NCI-H146 (cell line): ENCODE measurements at regions not wholly inside any gene's neighbourhood (a gene's known extent, or its start where the extent isn't known, plus 50 kb on each side); places are given as distances from the start of the nearest gene placed in this dataset.

Experiments
- DNase-seq: peaks from one replicate; lab custom pipeline; 2025; lab: John Stamatoyannopoulos, UW

DNA sequence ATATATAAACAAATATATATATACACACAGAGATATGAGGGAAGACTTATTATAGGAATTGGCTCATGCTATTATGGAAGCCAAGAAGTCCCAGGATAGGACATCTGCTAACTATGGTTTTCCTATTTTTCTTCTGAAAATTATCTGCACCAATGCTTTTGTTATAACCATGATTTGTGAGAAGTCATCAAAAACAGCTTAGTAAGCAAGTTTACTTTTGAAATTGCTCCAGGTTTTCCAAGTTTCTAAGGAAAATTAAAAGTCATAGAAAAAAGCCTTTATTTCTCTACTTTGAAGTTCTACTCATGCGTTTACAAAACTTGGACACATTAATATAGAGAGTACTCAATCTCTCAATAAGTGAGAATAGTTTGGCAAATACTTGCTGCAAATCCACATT lies 213.1 kb downstream of the TRAM1L1 start:
- DNase-seq, result no peak

DNA sequence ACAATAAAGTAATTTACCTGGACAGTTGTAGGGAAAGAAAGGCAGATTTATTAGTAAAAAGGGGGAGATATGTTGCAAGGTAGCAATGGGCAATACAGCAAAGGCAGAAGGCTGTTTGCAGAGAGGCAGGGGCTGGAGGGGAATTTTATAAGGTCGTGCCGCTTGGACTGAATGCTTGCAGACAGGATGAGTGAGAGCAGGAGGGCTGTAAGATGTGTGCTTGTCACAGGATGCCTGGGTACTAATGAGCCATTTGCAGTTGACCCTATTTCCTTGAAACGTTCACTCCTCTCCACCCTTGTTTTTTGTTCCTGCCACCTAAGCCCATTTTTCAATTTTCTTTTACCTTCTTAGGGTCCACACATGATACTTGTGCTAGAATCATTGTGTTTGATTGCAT lies 214.7 kb downstream of the TRAM1L1 start:
- DNase-seq, result no peak

DNA sequence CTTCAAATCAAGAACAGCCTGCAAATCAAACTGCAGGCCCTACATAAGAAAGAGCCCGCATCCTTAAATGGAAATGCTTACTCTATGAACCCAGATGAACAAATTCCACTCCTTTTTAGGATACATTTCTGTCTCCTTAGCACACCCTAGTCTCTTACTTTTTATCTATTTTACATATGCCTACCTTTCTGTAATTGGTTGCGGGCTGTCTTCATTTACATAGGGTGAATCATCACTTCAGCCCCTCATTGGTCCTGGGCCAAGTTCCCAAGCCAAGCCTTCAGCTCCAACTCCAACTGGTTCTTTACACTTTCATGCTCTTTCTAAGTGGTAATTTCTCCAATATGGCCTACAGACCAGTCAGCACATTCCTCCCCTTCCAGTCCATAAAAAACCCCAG lies 219.3 kb downstream of the TRAM1L1 start:
- no peak for DNase-seq

DNA sequence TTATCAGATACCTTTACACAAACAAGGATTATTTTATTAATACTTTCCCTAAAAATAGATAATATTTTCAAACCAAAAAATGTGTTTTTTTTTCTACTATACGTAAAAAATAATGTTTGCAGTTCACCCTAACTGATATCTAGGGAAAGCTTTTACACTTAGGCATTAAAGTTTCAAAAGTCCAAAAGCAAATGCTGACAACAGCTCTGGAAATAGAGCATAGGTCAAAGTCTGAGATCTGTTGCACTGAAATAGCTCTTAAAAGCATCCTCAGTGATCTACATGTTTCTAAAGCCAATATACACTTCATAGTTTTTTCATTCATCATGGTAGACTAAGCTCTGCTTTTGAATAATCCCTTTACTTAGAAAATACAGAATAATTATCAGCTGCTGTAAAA lies 222.8 kb downstream of the TRAM1L1 start:
- DNase-seq, result no peak

DNA sequence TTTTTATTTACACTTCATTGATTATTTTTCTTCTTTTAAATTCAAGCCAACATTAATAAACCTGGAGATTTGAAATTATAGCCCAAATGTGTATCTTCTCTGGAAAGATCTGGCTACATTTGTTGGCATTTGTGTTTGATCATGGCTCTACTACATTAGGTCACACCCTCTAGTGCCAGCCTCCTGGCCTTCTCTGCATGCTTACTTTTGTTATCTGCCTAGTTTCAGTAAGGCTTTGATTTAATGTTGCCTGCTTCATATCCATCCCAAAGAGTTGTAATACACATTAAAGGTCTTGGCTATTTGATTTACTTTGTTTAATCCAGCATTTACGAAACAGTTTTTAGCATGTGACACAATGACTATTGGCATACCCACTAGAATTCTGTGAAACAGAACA lies 224.5 kb downstream of the TRAM1L1 start:
- no peak for DNase-seq

DNA sequence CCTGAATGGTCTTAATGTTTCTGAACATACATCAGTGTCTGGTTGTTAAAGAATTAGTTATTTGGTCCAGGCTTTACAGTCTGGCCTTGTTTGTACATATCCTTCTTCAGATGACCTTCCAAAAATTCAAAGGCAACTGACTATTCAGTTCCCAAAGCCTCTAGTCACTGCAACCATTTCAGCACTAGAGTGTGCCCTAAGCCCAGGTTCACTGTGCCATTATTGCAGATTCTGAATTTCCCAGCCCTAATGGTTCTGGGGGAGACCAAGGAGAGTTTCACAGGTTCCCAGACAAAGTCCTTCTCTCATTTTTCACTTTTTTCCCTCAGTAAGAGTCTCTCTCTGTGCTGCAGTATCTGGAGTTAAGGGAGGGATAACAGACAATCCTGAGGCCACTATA lies 235.8 kb downstream of the TRAM1L1 start:
- DNase-seq, result no peak

DNA sequence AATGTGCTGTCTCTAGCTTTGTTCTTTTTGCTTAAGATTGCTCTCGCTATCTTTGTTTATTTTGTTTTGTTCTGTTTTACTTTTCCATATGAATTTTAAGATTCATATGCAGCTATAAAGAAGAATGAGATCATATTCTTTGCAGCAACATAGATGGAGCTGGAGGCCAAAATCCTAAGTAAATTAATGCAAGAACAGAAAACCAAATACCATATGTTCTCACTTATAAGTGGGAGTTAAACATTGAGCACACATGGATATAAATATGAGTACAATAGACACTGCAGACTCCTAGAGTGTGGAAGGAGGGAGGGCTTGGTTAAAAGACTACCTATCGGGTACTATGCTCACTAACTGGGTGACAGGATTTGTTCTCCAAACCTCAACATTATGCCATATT lies 237.8 kb downstream of the TRAM1L1 start:
- DNase-seq, result no peak

DNA sequence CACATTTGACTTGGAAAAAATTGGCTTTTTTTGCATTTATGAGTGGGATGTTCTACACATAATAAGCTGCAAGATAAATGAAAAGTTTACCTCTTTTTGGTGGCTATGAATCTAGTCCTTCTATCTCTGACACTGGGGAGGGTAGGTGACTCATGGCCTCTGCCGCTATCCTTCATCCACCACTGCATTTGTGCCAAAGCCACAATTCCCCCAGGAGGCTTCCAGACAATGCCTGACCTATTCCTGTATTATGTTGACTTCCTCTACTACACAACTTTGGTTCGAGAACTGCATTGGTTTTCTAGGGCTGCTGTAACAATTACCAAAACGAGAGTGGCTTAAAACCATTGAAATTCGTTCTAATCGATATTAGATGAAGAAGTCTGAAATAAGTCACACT lies 245.6 kb downstream of the TRAM1L1 start:
- DNase-seq, result no peak

DNA sequence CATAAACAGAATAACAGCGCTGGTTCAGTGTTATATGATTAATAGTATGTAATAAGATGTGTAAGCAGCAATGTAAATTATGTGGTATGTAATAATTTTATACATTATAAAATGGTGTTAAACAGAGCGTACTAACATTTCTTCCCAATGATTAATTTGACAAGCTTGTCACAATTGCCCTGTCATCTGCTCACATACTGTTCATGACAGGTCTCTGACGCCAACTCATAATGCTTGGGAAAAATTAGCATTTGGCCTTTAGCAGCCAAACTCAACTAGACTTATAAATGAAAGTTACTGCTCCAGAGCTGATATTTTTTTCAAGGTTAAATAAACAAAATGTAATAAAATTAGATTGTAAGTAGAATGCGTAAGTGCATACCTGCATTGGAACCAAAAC lies 246.8 kb downstream of the TRAM1L1 start:
- no peak for DNase-seq

DNA sequence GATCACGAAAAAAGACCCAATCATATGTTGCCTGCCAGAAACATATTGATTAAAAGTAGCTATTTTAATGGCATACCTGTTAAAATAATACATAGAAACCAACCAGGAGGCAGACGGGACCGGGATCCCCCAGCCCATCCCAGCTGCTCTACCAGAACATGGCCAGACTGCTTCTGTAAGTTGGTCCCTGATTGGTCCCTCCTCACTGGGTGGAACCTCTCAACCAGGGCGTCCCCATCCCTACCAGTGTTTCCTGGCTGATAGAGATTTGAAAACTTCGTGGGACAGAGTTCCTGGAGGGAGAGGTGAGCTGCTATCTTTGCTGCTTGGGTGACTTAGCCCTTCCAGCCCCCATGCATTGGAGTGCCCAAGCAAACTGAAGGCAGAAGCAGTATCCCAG lies 256.2 kb downstream of the TRAM1L1 start:
- DNase-seq, result no peak

DNA sequence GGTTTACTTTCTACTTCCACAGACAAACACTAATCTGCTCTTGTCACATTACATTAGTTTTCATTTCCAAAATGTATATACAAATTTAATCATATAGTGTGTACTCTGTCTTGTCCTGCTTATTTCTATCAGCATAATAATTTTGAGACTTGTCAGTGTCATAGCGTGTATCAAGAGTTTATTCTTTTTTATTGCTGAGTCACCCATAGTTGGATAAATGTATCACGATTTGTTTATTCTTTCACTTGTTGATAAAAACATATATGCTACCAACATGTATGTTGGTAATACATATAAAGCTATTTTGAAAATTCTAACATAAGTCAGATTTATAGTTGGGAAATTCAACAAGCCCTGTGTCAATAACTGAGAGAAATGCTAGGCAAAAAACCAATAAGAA lies 261.2 kb downstream of the TRAM1L1 start:
- DNase-seq, result no peak

DNA sequence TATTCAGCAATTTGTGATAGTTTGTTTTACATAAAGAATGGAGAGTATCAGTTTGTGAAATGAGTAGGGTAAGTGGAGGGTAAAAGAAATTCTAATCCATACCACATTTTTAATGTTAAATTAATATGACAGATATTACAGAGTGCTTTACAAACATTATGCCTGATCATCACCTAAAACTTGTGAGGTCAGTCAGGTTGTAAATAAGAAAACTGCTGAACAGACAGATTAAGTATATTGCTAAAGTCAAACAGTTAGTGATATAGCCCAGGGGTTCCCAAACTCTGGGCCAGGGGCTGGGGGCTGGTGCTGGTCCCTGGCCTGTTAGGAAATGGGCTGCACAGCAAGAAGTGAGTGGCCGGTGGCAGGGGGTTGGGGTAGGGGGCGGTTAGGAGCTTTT lies 273.6 kb downstream of the TRAM1L1 start:
- no peak for DNase-seq

DNA sequence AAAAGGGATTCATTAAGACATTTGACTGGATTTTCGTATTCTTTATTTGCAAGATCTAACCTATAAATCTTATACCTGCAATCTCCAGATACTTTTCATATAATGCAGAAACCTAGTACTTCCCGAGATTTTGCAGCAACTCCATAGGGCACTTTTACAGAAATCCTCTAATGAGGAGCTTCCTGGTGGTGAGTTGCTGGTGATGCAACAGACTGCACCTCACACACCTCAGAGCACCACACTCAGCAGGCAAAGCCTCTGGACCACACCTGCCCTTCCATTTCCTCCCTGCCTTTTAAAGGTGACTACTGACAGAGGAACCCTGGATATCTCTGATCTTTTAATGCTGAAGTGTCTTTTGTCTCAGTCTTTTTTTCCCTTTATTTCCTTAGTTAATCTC lies 289.4 kb downstream of the TRAM1L1 start:
- DNase-seq, result no peak

DNA sequence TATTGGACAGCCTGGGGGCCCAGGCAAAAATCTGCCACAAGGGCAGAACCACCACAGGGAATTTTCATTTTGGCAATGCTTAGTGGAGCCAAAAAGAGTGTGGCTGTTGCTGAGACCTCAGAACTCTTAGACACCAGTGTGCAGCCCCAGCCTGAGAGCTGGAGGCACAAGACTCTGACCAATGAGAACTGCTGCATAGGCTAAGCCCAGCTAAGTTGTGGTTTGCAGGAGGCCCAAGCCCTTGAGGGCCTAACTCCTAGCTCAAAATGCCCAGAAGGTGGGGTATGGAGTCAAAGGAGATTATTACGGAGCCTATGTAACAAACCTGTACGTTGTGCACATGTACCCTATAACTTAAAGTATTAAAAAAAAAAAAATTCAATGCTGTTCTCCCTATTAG lies 296.7 kb downstream of the TRAM1L1 start:
- no peak for DNase-seq

DNA sequence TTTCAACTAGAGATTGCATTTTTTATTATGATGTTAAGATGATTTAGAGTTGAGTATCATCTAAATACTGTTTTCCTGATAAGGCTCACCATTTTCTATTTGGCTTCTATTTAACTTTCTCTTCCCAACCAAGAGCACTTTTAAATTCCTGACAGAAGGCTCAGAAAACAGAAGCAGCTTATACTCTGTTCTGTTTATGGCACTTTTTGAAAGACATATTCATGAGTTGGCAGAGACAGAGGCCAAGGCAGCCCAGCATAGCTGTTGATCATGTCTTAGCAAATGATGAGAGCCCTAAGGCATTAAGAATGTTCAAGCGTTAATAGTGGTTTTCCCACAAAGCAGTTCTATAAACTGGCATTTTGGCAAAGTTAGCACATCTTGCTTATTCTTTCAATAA lies 330.3 kb downstream of the TRAM1L1 start:
- DNase-seq, result no peak

DNA sequence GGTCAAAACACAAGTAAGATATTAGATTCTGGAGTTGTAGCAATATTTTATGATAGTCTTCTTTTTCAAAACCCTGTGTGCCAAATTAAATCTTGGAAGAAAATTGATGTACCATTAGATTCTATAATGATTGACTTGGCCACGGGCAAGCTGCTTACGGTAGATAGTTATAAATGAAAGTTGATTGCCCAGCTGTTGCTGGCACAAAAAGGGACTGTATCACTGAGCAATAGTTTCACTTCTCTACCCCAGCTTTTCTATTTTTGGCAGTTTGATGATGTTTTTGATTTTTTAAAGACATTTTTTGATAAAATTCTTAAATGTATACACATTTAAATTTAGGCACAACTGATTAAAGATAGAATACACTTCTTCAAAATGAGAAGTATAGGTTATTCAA lies 333.3 kb downstream of the TRAM1L1 start:
- no peak for DNase-seq

DNA sequence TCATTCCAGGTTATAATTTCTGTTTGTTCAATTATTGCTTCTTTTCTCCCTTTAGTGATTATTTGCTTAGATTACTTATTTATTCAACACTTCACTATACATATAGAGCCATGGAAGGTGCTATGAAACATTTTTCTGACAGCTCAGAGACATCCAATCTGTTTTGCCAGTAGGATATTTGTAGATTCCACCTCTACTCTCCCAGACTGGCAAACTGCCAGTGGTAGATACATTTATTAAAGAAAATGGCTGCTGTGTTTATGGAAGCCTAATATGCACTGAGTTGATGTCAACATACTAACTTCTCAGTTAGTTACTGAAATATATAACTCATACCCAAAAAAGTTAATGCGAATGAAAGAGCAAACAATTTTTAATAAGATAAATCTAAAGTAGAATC lies 348.6 kb downstream of the TRAM1L1 start:
- no peak for DNase-seq

DNA sequence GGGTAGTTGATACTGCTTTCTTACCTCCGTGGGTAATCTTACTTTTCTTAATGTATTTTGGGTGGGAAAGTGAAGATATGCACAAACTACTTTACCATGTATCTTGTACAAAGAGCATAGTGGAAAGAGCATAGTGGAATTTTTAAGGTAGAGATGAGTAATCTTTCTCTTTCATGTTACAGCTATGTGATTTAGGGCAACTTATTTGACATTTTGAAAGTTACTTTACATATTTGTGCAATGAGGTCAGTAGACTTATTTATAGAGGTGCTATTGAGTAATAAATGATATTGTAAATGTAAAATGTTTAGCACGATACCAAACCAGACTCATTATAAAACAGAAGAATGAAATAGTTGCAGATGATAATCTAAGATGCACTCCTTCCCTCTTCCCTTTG lies 351.2 kb downstream of the TRAM1L1 start:
- no peak for DNase-seq

DNA sequence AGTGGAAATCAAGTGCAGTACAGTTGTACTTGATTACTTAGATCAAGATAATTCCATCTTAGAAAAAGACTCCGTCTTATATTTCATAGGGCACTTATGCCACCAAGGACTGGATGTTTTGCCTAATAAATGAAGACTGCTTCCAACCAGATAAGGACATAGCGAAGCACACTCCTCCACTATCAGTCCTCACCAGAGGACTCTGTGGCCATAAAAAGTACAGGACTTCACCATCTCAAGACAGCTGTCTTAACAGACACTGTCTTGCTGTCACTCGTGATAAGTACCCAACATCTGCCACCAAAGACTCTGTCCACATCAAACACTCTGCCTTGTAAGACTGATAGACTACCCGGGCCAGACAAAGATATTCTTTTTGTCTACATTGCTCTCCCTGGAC lies 352.0 kb downstream of the TRAM1L1 start:
- DNase-seq, result no peak

DNA sequence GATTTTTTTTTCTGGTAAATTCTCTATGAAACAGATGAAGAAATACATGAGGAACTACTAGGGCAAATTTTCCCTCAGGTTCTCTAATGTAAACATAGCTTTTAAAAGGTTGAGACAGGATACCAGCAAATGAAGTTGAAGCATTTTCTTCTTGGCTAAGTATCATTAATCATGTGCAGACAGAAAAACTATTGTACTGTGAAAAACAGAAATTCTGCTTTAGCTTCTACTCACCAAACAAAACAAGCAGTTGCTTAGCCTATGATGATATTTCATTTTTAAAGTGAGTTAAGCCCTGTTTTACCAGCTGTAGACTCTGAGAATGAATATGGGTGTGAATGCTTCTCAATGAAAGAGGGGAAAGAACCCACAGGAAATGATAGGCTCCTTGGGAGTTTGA lies 358.9 kb downstream of the TRAM1L1 start:
- no peak for DNase-seq

DNA sequence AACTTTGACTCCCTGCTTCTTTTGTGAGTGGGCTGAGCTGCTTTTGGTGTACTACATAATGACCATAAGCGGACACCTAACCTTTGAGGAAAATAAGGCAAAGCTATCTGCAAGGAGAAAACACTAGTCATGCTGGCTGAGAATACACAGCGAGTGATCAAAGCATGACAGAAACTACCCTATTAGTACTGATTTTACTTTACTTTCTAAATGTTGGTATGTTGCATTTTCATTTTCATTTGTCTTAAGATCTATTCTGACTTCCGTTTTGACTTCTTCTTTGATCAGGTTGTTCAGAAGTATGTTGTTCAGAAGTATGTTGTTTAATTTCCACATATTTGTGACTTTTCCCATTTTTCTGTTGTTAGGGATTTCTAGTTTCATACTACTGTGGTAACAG lies 361.1 kb downstream of the TRAM1L1 start:
- DNase-seq, result no peak

DNA sequence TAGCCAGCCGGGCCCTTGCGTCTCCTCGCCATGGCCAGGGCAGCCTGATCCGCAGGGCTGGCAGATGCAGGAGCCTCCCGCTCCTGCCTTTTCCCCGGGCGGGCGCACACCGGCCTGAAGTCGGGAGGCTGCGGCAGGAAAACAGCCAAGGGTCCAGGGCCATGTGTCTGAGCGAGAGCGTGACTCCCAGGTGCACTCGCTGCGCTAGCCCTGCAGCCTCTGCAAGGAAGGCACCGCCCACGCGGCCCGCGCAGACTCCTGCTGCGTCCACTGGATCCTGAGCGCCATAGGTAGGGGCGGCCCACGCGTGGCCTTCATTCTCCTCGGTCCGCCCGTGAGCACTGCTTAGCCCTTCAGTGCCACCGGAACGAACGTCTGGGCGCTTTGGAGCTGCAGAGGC lies 379.9 kb downstream of the TRAM1L1 start:
- peak; percentile 74 for DNase-seq

DNA sequence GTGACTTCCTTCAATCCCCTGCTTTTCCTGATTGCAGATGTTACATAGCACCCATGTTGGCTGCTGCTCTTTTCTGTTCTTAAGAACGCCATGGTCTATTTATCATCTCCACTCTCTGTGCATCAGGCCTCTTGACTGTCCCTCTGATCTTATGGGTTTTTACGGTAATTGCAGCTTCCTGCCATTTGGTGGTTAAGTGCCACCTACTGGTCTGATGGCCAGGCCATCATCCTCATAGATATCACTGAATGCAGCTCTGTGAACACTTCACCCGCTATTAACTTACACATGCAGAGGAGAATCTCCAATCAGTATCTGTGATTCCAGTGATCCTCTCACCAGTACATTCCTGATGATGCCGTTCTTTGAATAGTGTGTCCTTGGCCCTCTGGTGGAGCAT lies 382.4 kb downstream of the TRAM1L1 start:
- DNase-seq, result no peak

DNA sequence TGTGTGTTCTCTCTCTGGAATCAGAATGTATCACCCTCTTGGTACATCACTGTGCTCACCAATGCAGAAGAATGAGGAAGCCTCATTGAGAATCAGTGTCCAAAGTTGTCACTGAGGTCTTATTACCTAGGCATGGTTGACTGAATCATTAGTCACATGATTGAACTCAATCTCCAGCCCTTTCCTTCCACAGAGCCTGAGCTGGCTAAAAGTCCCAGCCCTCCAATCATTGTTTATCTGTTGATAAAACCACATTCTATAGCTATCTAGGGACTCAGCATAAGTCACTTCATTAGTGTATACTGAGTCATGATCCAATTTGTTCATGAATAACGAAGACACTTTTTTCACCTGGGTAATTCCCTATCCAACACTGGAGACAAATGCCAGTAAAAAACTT lies 396.8 kb downstream of the TRAM1L1 start:
- no peak for DNase-seq

DNA sequence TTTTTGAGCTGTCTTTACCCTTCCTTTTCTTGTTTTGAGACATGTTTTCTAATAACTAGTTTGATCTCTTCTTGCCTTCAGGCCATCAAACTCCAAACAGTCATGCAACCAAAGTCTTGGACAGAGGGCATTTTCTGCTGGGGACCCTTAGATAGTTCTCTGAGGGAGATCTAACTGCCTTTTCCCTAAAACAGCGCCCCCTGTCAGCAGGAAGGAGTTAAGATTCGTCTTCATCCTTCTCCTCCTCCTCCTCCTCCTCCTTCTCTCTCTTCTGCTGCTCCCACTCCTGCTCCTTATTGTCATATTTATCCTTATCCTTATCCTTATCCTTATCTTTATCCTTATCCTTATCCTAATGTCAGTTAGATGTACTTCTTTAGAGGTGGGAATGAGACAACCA lies 417.2 kb downstream of the TRAM1L1 start:
- DNase-seq, result no peak
